HTR-8/SVneo (cell line): ENCODE measurements at regions not wholly inside any gene's neighbourhood (a gene's known extent, or its start where the extent isn't known, plus 50 kb on each side); places are given as distances from the start of the nearest gene placed in this dataset.

Experiments
- DNase-seq: peaks from one replicate; pipeline ENCODE4 v3.0.0; 2011; ENCODE audit warnings: low spot score, mixed read lengths; ENCODE audit not compliant: insufficient read length
- FAIRE-seq: peaks from 2 replicates; lab custom pipeline; 2011; peaks lifted over from hg19 to GRCh38; lab: Jason Lieb, UNC

DNA sequence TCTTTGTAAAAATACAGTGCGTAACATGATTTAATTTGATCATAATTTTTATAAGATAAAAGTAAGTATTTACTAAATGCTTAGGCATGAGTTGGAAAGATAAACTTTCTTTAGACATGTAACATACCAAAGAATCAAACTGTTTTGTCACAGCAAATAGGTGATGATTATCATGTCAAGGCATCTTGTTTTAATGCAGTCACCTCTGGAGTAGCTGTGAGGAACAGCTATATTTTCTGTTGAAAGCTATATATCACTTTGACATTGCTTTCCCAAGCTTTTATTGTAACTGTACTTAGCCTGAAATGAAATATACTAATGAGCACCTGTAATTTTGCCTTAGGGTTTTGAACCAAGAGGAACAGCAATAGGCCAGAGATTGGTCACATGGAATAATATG, 151.9 kb downstream of the TLR5 start:
- no peak for FAIRE-seq
- DNase-seq, result no peak

DNA sequence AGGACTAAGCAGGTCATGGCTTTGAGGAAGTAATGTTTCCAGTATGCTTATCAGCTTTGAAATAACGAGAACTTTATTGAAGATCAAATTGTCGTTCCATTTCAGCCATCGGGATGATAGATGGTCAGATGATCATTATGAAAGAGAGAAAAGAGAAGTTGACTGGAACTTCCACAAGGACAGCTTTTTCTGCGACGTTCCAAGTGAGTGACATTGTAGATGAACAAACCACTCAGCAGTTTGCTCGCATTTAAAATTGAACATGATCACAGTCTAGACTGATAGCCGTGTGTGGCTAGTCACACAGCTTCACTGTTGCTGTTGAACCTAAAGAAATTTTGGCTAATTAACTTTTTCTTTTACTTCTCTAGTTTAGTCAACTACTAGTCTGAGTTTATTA, 151.1 kb downstream of the TLR5 start:
- DNase-seq (no peak), FAIRE-seq (no peak)

DNA sequence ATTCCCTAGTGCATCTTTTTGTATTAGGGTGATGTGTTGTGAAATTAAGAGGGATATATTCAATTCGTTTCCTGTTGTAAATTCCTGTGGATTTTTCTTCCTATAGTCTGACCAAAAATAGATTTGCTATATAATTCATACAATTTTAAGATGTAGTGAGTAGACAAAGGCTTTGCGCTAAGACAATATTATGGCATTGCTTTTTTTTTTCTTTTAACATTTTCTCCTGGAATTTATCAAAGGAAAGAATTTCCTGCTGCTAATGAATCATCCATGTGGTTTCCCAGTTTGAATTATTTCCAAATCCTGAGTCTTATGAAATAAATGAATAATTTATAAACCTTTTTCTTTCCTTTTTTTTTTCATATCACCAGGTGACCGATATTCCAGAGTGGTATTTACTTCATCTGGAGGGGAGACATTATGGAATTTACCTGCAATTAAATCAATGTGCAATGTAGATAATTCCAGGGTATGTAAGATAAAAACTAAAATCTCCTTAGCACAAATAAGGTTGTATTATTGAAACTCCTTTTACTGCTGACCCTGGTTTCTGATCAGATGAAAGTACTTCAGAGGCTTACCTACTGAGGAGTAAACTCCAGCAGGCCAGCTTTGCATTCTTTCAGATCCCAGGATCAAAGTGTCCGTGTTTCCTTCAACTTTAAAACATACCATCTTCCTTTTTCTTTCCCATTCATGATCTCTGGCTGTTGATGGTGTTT, 148.4 kb downstream of the TLR5 start:
- FAIRE-seq (no peak), DNase-seq (no peak)

DNA sequence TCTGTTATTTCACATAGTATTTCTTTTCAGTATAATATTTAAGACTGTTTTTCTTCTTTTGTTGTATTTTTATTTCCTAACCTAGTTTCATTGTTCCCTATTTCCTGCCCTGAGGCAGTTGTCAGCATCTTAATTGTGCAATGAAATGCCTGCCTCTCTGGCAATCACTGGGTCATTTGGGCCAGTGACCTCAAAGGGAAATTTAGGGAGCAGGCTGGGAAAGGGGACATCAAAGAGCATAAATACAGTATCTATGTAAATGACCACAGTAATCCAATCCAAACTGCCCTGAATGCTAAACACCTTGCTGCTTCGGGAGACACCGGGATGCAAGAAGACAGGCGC, 147.8 kb downstream of the TLR5 start:
- no peak for FAIRE-seq
- no peak for DNase-seq

DNA sequence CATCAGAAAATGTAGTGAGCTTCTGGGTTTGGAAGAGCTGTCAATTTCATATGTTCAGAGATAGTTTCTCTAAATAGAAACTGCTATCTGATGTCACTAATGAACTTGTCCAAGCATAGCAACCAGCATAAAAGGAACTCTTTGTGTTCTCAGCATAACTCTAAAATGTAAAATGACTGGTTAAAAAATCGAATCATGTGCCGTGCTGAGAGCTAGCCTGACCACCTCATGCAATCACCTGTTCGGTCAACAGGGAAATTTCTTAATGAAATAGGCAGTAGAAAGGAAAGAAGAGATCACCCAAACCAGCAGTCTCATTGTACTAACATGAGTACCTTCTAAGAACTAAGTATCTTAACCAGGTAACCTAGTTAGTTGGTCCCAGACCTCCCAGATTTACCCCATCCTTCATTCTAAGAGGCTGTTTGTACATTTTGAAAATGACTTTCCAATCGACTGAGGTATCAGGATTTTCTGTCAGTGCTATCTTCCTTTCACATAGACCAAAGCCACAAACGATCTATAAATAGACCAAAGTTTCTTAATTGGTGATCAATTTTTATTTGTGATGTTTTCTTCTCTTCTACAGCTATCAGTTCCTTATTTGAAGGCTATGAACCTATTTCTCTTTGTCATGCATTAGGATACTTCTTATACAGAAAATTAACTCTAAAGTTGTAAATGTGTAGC, 147.3 kb downstream of the TLR5 start:
- FAIRE-seq, result no peak
- DNase-seq, result no peak

- DNase-seq (no peak), FAIRE-seq (no peak)
Measured at GRCh38 chr1:222996310-222996975, 146.6 kb downstream of the TLR5 start.

DNA sequence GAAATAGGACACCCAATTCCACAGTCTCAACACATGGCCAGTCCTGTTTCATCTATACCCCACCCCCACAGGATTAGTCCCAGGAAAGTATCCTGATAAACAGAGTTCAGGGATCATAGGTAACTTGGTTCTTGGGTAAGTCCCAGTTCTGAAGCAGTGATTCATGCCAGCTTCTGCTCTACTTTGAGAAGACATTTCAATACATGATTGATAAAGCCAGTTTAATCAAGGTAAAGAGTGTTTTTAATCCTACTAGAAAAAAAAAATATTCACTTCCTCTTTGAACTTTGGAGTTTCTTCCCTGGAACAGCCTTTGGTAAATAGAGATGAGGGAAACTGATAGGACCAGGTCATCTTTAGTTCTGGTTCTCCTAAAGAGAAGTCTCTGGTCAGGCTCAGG, 142.4 kb downstream of the TLR5 start:
- no peak for FAIRE-seq
- no peak for DNase-seq

- no peak for DNase-seq
- no peak for FAIRE-seq
Measured at GRCh38 chr1:223001653-223002634, 141.1 kb downstream of the TLR5 start.

- DNase-seq (no peak), FAIRE-seq (no peak)
Measured at GRCh38 chr1:223003549-223003948, 139.5 kb downstream of the TLR5 start.

DNA sequence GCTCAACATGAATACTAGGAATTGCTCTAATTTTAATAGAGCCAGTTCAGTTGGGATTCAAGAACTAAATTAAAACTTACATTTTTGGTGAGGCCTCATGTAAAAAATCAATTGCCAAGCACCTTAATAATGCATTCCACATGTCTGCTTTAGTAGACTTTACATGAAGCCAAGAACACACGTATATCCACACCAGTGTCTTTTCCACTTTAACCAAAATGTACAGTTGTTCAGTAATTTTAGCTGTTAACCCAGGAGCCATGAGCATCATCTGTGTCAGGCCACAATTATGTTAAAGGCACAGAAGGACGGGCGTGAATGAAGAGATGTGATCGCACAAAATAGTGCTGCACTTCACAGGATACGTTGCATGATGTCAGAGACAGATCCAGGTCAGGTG, 136.7 kb downstream of the TLR5 start:
- FAIRE-seq (no peak), DNase-seq (no peak)

- no peak for DNase-seq
Measured at GRCh38 chr1:223006917-223007648, 136.0 kb downstream of the TLR5 start.

GRCh38 chr1:223007935-223008334, 135.1 kb downstream of the TLR5 start:
- no peak for FAIRE-seq
- DNase-seq, result no peak

More at GRCh38 chr1:223006917-223007648, 136.0 kb downstream of the TLR5 start:
- no peak for FAIRE-seq

DNA sequence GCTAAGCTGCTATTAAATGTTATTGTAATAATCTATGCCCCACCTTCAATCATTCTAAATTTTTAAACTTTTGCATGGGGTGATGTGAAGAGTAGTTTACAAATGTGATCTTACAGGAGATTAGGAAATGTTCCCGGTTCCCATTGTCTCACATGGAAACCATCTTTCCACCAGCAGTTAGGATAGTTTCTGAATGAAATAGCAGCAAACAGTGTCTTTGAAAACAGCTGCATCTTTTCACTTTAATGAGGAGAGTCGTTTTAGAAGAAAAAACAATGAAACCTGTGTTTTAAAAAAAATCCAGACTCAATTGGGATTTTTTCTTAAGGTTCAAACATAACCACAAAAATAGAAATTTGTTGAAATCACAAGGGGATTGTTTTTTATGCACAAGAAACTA, 134.2 kb downstream of the TLR5 start:
- DNase-seq (no peak), FAIRE-seq (no peak)

DNA sequence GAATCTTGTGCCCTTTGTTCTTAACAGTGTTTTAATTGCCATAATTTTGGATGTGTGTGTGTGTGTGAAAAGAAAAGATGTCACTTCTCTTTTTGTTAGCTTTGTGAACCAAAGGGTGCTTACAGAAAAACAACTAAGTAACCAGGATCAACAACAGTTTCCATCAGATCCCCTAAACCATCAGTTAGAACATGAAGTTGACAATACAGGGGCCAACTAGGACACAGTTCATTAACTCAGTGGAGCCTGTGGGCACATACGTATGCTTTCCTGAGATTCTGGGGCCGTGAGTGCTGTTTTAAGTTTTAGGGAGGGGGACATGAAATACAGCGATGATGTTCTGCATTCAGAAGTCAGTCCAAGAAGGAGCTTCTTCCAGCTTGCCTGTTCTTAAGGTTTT, 133.6 kb downstream of the TLR5 start:
- no peak for DNase-seq
- FAIRE-seq, result no peak

DNA sequence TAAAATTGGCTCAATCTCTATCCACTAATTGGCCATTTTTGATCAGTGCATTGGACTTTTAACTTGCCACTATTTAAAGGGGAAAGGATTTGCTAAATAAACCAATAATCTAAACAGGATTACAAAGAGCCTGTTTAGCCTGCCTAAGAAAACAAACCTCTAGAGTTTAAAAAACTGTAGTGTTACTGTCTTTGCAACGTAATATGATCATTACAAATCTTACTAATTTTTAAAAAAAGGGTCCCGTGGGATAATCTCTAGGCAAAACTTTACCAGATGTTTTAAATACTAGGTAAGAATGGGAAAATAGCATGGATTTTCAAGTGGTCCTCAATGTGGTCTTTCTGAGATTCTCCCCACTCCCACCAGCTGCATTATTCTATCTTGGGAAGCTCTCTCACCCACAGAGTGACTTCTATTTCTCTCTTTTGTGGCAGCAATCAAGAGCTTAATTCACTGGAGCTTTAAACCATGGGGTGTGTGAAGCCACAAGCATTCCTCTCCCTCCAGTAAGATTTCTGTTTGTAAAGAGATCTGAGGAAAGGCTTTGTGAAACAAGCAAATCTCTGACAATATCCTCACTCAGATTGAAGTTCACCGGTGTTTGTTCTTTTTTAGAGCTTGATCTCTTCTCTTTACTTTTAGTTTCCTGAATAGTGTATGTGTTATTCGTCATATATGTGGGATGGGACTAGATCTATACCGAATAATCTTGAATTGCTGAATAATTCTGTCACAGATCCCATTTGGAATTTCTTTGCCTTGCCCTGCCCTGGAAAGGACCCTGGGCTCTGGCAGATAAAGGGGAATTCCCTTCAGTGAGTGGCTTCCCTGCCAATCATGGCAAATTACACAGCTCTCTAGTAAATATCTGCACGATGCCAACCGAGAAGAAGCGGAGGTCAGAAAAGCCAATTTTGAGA, 132.2 kb downstream of the TLR5 start:
- no peak for FAIRE-seq

DNA sequence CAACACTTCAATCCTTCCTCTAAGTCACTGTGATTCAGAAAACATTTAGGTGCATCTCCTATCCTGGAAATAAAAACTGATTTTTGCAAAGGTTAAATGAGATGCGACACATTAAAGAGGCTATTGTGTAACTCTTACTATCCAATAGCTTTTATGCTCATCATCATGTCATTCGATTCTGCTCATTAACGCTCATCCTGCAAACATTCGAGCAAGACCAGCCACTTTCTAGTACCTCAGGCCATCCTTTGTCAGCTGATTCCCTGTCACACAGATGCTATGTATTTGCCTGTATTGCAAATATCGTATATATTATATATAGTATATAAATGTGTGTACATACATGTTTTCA, 131.6 kb downstream of the TLR5 start:
- no peak for FAIRE-seq
- no peak for DNase-seq

More for the DNA sequence above, 132.2 kb downstream of the TLR5 start:
- DNase-seq, result no peak

DNA sequence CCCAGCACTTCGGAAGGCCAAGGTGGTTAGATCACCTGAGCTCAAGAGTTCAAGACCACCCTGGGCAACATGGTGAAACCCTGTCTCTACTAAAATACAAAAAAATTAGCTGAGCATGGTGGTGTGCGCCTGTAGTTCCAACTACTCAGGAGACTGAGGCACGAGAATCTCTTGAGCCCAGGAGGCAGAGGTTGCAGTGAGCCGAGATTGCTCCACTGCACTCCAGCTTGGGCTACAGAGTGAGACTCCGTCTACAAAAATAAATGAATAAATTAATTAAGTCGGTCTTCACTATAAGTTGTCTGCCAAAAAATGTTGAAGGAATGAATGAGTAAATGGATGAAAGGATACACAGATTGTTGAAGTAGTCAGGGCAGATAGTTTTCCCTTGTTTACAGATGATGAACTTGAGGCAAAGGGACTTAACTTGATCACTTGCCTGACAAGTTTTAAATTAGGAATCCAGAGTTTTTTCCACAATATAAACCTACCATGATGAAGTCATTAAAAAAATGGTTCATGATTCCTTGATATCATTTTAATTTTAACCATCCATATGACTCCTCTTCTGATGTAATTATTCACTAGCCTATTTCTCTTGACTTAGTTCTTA, 130.8 kb downstream of the TLR5 start:
- FAIRE-seq, result no peak
- DNase-seq, result no peak

DNA sequence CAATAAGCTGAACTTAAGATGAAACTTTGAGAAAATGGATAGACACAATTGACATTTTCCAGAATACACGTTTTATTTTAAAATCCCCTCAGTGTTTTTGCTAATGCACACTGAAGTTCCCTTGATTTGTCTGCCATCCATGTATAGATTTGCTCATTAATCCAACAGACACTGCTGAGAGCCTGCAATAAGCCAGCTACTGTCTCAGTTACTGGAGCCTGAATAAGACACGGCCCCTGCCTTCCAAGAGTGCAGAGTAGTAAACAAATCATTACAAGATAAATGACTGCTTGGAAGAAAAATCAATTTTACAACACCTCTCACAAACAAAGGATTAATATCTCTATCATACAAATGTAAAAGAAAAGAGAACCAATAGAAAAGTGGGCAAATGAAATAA, 130.1 kb downstream of the TLR5 start:
- FAIRE-seq (no peak), DNase-seq (no peak)
